D341Med (cell line): ENCODE measurements at regions not wholly inside any gene's neighbourhood (a gene's known extent, or its start where the extent isn't known, plus 50 kb on each side); places are given as distances from the start of the nearest gene placed in this dataset.
A peak's percentile ranks its signal among the peaks of the same experiment; 100 is the strongest.
"Not testable (repeated sequence)": the region's sequence is repeated elsewhere in the genome, so short reads cannot be mapped to it uniquely, and the experiment has no call there.

Experiments
- DNase-seq: peaks from one replicate; pipeline ENCODE4 v3.0.0; 2012; ENCODE audit warnings: low spot score

DNA sequence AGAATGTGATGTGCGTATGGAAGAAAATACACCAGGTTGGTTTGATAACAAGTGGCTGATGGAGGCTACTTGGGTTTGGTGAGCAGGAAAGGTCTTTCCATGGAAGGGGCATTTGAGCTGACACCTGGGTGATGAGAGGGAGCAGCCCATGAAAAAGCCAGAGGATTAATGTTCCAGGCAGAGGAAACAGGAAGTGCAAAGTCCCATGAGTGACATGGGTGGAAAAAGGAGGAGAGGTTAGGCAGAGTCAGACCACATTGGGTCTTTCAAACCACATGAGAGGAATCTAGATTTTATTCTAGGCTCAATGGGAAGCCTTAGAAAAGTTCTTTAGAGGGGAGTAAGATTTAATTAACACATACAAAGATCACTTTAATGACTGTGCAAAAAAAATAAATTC, 195.7 kb downstream of the LRATD1 start:
- no peak for DNase-seq

DNA sequence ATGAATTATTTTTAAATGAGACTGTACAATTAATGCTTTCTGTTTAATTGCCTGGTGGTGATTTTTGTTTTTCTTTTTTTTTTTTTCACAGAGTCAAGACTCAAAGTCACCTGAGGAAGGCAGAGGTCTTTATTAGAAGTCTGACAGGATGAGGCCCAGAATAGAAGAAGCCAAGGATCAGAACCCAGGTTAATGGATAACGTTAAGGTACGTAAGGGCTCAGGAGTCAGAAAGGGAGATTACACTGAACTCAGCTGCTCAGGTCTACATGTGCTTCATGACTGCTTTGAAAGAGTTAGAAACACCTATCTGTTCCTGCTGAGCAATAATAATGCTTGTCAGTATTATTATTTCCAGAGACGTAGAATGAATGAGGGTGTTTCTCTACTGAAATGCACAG, 196.5 kb downstream of the LRATD1 start:
- DNase-seq = no peak

DNA sequence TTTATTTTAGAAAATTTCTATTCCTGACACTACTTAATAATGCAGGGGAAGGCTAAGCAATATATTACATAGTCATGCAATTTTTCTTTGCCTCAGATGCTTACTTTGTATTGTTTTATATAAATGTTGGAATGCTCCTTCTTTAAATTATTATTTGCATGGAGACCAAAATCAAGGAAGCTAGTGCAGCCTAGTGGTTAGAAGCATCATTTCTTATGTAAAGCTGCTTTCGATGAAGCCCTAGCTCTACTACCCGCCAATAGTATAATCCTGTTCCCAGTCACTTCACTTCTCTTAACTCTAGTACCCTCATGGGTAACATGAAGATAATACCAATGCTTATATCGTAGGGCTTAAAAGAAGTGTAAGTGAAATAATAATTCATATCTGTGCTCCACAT, 198.9 kb downstream of the LRATD1 start:
- no peak for DNase-seq

- no peak for DNase-seq
Measured at GRCh38 chr2:14843507-14844204, 211.1 kb downstream of the LRATD1 start.

DNA sequence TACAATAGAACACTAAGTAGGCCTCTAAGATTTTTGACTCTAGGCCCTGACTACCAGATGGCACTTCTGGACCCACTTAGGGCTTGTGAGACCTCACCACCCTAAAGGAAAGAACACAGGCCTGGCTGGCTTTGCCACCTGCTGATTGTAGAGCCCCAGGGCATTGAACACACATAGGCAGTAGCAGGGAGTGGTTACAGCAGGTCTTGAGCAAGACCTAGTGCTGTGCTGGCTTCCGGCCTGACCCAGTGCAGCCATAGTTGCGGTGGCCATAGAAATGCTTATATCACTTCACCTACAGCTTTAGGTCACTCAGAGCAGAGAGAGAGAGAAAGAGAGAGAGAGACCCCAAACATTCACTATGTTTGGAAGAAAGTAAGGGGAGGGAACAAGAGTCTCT, 223.2 kb downstream of the LRATD1 start:
- DNase-seq = no peak

GRCh38 chr2:14861181-14861580, 228.7 kb downstream of the LRATD1 start:
- DNase-seq = no peak

- DNase-seq = no peak
Measured at GRCh38 chr2:14866736-14867352, 234.3 kb downstream of the LRATD1 start.

DNA sequence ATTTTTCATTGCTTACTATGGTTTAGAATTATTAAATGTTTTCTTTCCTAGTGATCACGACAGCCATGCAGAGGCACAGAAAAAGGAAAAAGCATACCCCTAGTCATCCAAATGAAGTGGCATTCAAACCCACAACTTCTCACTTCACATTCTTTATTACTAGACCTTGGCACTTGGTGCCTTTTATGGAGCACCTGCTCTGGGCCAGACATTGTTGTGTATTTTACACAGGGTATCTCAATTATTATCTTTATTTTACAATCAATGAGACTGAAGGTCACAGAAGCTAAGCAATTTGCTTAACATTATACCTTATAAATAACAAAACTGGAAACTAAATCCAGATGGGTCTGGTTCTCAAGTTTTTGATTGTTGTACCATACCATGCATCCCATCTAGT, 235.3 kb downstream of the LRATD1 start:
- no peak for DNase-seq

- DNase-seq = no peak
Measured at GRCh38 chr2:14872779-14873325, 240.3 kb downstream of the LRATD1 start.

DNA sequence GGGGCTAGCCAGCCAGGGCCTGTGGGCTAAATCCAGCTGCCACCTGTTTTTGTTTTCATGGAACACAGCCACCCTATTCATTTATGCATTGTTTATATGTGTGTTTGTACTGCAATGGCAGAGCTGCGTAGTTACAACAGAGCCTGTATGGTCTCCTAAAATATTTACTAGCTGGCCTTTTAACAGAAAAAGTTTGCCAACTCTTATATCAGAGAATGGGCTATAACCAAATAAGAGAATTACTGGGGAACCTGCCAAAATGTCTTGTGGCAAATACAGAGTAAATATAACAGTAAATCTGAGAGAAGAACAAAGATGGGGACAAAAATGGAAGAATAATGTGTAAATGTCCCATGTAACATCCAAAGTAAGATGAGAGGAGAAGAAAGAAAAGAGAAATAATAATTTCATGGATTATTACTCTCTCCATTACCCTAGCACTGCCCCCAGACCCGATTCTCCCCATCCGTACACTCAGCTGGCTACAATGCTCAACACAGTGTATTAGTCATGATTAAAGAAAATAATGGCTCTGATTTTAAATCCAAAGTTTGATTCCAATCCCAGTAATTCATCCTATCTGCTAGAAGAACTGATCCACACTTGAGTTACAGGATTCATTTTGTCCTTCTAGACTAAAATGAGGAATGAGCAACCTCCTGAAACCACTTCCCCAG, 249.3 kb downstream of the LRATD1 start:
- no peak for DNase-seq

- DNase-seq = no peak
Measured at GRCh38 chr2:14884651-14885050, 252.1 kb downstream of the LRATD1 start.

- no peak for DNase-seq
Measured at GRCh38 chr2:14891546-14891945, 259.0 kb downstream of the LRATD1 start.

DNA sequence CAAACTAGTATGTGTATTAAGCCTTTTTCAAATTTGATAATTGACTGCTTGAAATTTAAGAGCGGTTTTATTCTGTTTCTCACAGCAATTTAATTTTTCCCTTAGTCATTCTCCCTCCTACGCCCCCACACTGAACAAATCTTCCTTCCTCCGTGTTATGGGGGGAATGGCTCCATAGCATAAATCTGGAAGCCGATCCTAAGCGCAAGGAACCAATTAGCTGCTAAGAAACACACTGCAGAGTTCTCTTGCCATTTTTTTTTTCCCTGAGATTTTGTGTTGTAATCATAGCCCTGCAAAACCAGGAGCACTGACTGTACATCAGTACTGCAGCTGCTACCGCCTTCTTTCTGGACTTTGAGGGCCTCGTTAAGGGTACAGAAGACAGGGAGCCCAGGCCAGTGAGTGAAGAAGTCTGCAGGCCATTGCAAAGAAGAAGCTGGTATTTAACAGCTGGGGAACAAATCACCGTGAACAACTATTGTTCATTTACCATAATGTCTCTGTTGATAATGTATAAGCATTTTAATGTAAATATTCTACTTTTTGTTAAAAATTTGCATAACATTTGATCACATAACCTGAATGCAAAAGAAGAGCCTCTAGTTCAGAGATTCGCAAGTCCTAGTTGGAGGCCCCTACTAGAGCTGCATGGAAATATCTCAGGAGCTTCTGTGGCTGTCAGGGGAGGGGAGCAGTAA, 264.0 kb downstream of the LRATD1 start:
- DNase-seq = no peak

GRCh38 chr2:14899621-14900414, 267.3 kb downstream of the LRATD1 start:
- no peak for DNase-seq

DNA sequence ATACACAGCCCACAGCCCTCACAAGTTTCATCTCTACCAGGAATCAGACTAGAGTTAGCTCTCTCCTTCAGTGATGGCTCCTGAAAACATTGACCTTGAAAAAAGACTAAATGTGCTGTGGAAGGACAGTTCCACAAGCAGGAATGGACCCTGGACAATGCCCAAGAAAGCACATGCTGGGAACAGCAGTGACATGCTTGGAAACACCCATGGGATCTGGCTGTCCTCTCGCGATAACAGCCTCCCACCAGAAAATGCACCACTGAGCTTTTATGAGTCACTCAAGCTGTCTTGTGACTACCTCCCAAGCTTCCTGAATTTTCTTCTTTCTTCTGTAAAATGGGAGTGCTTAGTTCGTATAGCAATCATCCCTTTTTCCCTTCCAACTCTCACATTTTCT, 269.2 kb downstream of the LRATD1 start:
- DNase-seq = no peak

DNA sequence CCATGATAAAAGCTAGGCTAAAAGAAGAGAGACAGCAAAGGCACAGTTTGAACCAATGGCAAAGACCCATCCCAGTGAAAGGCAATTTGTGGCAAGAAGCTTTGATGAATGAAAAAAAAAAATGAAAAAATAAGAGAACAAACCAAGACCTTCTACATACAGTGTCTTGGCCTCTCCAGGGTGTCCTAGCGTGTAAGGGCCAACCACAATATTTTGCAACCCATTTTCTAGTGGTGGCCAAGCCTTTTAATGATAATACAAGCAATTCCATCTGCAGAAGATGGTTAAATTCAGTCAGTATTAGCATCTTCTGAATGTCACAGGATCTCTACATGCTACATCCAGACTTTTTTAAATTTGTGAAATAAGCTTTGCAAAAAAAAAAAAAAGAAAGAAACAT, 270.4 kb downstream of the LRATD1 start:
- no peak for DNase-seq

GRCh38 chr2:14903709-14904374, 271.3 kb downstream of the LRATD1 start:
- peak; percentile 86 for DNase-seq

DNA sequence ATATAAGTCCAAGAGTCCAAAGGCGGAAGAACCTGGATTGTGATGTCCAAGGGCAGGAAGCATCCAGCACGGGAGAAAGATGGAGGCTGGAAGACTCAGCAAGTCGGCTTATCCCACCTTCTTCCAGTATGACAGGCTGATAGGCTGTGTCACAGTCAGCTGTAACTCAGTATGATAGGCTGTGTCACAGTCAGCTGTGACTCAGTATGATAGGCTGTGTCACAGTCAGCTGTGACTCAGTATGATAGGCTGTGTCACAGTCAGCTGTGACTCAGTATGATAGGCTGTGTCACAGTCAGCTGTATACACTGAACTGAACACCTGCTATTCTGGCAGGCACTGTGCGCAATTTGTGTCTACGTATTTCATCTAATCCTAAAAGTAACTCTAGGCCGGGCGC, 271.9 kb downstream of the LRATD1 start:
- not testable (repeated sequence) for DNase-seq

DNA sequence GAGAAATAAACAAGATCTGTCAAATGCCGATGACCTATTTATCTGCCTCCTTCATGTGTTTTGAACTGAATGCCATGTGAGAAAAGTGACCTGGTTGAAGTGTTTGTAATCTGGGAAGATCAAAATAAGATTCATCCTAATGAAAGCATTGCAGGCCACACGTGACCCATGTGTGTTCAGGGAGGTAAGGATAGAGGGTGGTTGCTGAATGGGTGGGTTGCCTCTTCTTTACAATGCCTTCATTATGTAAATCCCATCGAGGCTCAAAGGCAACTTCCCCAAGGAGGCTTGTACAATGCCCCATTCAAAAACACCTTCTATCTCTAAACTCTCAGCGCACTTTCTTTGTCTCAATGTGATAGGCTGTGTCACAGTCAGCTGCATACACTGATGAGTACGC, 273.1 kb downstream of the LRATD1 start:
- DNase-seq = no peak

GRCh38 chr2:14907014-14907612, 274.6 kb downstream of the LRATD1 start:
- DNase-seq = peak; percentile 44

DNA sequence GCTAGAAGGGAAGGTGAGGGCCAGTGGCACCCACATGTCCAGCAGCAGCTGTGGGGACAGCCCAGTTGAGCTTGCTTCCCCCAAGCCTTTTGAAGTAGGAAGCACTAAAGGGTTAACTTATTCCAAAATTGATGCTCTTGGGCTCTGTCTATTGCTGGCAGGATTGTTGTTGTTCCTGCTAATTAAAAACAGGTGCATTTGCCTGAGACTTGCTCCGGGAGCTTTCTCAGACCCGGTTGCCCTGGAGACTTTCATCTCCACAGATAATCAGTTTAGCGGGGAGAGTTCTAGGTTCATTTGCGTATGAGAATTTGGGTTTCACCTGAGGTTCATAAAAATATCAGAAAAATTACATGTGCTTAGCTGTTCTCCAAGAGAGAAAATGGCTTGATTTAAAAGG, 277.3 kb downstream of the LRATD1 start:
- no peak for DNase-seq
